Fibroblast of villous mesenchyme (primary cell): ENCODE measurements at regions not wholly inside any gene's neighbourhood (a gene's known extent, or its start where the extent isn't known, plus 50 kb on each side); places are given as distances from the start of the nearest gene placed in this dataset.

Experiments used
- DNase-seq: peaks from one replicate; pipeline ENCODE4 v3.0.0-alpha.2; 2010; ENCODE audit warnings: low read depth
- H3K4me3 ChIP-seq: 2 replicates; pipeline ENCODE4 v1.5.1; 2011; ENCODE audit warnings: low read depth, mild to moderate bottlenecking, low read length
- CTCF ChIP-seq: IDR thresholded peaks from 2 replicates; pipeline ENCODE4 v1.5.1; 2012; ENCODE audit warnings: low read depth, mild to moderate bottlenecking, low read length; ENCODE audit not compliant: insufficient read depth

GRCh38 chr9:73083519-73083918, 68.1 kb upstream of the ANXA1 start:
- no peak for DNase-seq
- no peak overlapping the region for H3K4me3 ChIP-seq
- TF ChIP-seq CTCF = no peak

- DNase-seq = peak; percentile 69
- peak; percentile 87 for TF ChIP-seq CTCF
- no peak overlapping the region for H3K4me3 ChIP-seq
These were observed 69.5 kb upstream of the ANXA1 start for GRCh38 chr9:73081979-73082657.

GRCh38 chr9:73080110-73080694, 71.5 kb upstream of the ANXA1 start:
- no peak for DNase-seq
- no peak overlapping the region for H3K4me3 ChIP-seq
- no peak for TF ChIP-seq CTCF

- TF ChIP-seq CTCF = no peak
These were observed 72.3 kb upstream of the ANXA1 start for GRCh38 chr9:73079326-73079725.

GRCh38 chr9:73077625-73078030, 74.0 kb upstream of the ANXA1 start:
- H3K4me3 ChIP-seq = no peak overlapping the region
- no peak for TF ChIP-seq CTCF
- no peak for DNase-seq

More at GRCh38 chr9:73079326-73079725, 72.3 kb upstream of the ANXA1 start:
- no peak overlapping the region for H3K4me3 ChIP-seq
- no peak for DNase-seq

- no peak overlapping the region for H3K4me3 ChIP-seq
- DNase-seq = no peak
- no peak for TF ChIP-seq CTCF
These were observed 74.7 kb upstream of the ANXA1 start for GRCh38 chr9:73076970-73077369.
